NB4 (cell line): ENCODE measurements at regions not wholly inside any gene's neighbourhood (a gene's known extent, or its start where the extent isn't known, plus 50 kb on each side); places are given as distances from the start of the nearest gene placed in this dataset.
"Not testable (repeated sequence)": the region's sequence is repeated elsewhere in the genome, so short reads cannot be mapped to it uniquely, and the experiment has no call there.

Experiments
- DNase-seq: peaks from one replicate; pipeline ENCODE4 v3.0.0; 2010; ENCODE audit warnings: low read depth
- H3K4me3 ChIP-seq: one replicate; pipeline ENCODE4 v1.5.1; 2011; ENCODE audit warnings: mild to moderate bottlenecking, low read depth, low read length, moderate library complexity
- CTCF ChIP-seq: IDR thresholded peaks from one replicate; pipeline ENCODE4 v1.5.1; 2012; ENCODE audit warnings: low read depth, low read length
- MAX ChIP-seq: IDR thresholded peaks from 2 replicates; pipeline ENCODE4 v1.6.1; 2011; ENCODE audit warnings: low read depth, low read length
- MYC ChIP-seq: IDR thresholded peaks from 2 replicates; pipeline ENCODE4 v1.6.1; 2011; ENCODE audit warnings: low read depth, low read length
- POLR2A ChIP-seq: IDR thresholded peaks from 2 replicates; pipeline ENCODE4 v1.6.1; 2011; ENCODE audit warnings: mild to moderate bottlenecking; ENCODE audit not compliant: insufficient read length; ENCODE audit errors: extremely low read depth

GRCh38 chr5:89668821-89669220, 740.7 kb downstream of the CETN3 start:
- no peak for DNase-seq
- no peak overlapping the region for H3K4me3 ChIP-seq

GRCh38 chr5:89662499-89662898, 747.1 kb downstream of the CETN3 start:
- no peak for DNase-seq
- TF ChIP-seq POLR2A (no peak), MAX (no peak), MYC (no peak), CTCF (no peak)
- no peak overlapping the region for H3K4me3 ChIP-seq

More at GRCh38 chr5:89668821-89669220, 740.7 kb downstream of the CETN3 start:
- TF ChIP-seq MYC (no peak), MAX (no peak), POLR2A (no peak), CTCF (no peak)

- TF ChIP-seq POLR2A (no peak), MYC (no peak), CTCF (no peak), MAX (no peak)
- no peak for DNase-seq
- no peak overlapping the region for H3K4me3 ChIP-seq
These were observed 755.9 kb upstream of the MEF2C start for GRCh38 chr5:89638871-89639270.

- H3K4me3 ChIP-seq, DNase-seq: not testable (repeated sequence)
These were observed 751.2 kb upstream of the MEF2C start for GRCh38 chr5:89634176-89634575.

- DNase-seq, H3K4me3 ChIP-seq: not testable (repeated sequence)
These were observed 747.1 kb upstream of the MEF2C start for GRCh38 chr5:89630064-89630463.

- no peak overlapping the region for H3K4me3 ChIP-seq
- DNase-seq = no peak
- no peak for TF ChIP-seq POLR2A
- TF ChIP-seq MYC = no peak
- no peak for TF ChIP-seq MAX
- no peak for TF ChIP-seq CTCF
These were observed 746.1 kb upstream of the MEF2C start for GRCh38 chr5:89628876-89629635.
